GM08714 (cell line): ENCODE measurements at regions not wholly inside any gene's neighbourhood (a gene's known extent, or its start where the extent isn't known, plus 50 kb on each side); places are given as distances from the start of the nearest gene placed in this dataset.
"Not testable (repeated sequence)": the region's sequence is repeated elsewhere in the genome, so short reads cannot be mapped to it uniquely, and the experiment has no call there.

Experiments
- H3K4me3 ChIP-seq: fragments of 200-500 bp; sonication (Bioruptor generic); 2 replicates; pipeline ENCODE4 v1.5.1; 2014; ENCODE audit warnings: mild to moderate bottlenecking, low read length, inconsistent platforms
- ZNF274 ChIP-seq: IDR thresholded peaks from 2 replicates; pipeline ENCODE4 v1.6.1; 2012; ENCODE audit warnings: mild to moderate bottlenecking, low read depth, low read length

GRCh38 chr2:37746883-37747282 lies 75.4 kb upstream of the CDC42EP3 start:
- H3K4me3 ChIP-seq: no peak overlapping the region
- no peak for TF ChIP-seq ZNF274

DNA sequence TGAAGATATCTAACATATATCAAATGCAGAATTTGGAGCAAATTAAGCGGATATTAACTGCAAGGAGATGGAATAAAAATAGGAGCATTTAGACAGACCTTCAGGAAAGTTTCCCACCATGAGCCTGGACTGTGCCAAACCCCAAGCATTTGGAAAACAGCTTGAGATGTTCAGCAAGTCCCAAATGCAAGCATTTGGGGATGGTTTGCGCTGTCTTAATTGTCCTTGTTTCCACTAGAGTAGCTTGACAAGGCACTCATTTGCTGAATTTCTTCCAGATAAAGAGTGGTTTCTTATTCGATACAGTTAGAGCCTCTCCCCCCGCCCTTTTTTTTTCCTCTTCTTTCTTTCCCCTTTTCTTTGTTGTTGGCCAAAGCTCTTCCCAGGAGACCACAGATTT lies 77.1 kb upstream of the CDC42EP3 start:
- H3K4me3 ChIP-seq: no peak overlapping the region
- no peak for TF ChIP-seq ZNF274

GRCh38 chr2:37750286-37750685 lies 78.8 kb upstream of the CDC42EP3 start:
- not testable (repeated sequence) for H3K4me3 ChIP-seq

- H3K4me3 ChIP-seq: no peak overlapping the region
- no peak for TF ChIP-seq ZNF274
Measured at GRCh38 chr2:37752766-37753165, 81.3 kb upstream of the CDC42EP3 start.

GRCh38 chr2:37753758-37754157 lies 82.3 kb upstream of the CDC42EP3 start:
- no peak for TF ChIP-seq ZNF274
- H3K4me3 ChIP-seq: no peak overlapping the region

GRCh38 chr2:37755961-37756559 lies 84.6 kb upstream of the CDC42EP3 start:
- not testable (repeated sequence) for H3K4me3 ChIP-seq

GRCh38 chr2:37757456-37757855 lies 86.0 kb upstream of the CDC42EP3 start:
- not testable (repeated sequence) for H3K4me3 ChIP-seq

DNA sequence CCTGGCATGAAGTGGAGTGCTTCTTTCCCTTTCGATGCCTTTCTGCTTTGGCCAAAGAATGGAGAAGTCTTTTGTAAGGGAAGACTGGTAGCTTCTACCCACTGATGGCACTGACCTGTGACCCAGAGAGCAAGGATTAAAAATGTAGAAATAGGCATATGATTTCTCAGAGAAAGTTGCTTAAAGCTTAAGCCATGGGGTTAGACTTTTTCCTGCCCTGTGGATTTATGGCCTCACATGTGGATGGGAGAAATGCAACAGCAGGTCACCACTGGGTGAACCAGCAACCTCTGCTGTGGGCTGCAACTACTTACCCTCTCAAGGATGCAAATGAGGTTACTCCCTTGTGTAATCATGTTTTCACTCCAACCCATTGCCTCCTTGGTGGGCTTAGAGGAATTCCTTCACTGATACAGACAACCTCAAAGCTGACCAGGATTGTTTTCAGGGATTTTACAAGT lies 86.7 kb upstream of the CDC42EP3 start:
- not testable (repeated sequence) for H3K4me3 ChIP-seq

GRCh38 chr2:37759989-37760388 lies 88.5 kb upstream of the CDC42EP3 start:
- not testable (repeated sequence) for H3K4me3 ChIP-seq

- TF ChIP-seq ZNF274: no peak
Measured at GRCh38 chr2:37760471-37760870, 89.0 kb upstream of the CDC42EP3 start.

DNA sequence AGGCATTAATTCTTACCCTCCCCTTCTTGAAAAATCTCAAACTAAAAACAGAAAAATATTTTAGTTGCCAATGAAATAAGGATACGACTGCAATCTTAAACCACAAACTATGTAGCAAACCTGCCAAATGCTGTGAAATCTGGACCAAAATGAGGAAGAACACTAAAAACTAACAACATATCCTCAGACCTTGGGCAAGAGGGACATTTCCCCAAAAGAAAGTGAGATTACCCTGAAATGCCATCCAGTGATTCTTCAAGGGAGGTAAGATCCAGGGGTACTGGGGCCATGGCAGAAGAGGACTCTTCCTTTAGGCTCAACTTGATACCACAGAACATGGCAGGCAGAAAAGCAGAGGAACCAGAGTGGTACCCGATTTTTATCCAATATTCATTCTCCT lies 90.8 kb upstream of the CDC42EP3 start:
- not testable (repeated sequence) for H3K4me3 ChIP-seq

More at GRCh38 chr2:37760471-37760870, 89.0 kb upstream of the CDC42EP3 start:
- no peak overlapping the region for H3K4me3 ChIP-seq

GRCh38 chr2:37764739-37765138 lies 93.3 kb upstream of the CDC42EP3 start:
- H3K4me3 ChIP-seq: no peak overlapping the region
- no peak for TF ChIP-seq ZNF274

GRCh38 chr2:37766106-37766505 lies 94.7 kb upstream of the CDC42EP3 start:
- no peak for TF ChIP-seq ZNF274
- H3K4me3 ChIP-seq: no peak overlapping the region

- no peak for TF ChIP-seq ZNF274
- H3K4me3 ChIP-seq: no peak overlapping the region
Measured at GRCh38 chr2:37767046-37767445, 95.6 kb upstream of the CDC42EP3 start.

DNA sequence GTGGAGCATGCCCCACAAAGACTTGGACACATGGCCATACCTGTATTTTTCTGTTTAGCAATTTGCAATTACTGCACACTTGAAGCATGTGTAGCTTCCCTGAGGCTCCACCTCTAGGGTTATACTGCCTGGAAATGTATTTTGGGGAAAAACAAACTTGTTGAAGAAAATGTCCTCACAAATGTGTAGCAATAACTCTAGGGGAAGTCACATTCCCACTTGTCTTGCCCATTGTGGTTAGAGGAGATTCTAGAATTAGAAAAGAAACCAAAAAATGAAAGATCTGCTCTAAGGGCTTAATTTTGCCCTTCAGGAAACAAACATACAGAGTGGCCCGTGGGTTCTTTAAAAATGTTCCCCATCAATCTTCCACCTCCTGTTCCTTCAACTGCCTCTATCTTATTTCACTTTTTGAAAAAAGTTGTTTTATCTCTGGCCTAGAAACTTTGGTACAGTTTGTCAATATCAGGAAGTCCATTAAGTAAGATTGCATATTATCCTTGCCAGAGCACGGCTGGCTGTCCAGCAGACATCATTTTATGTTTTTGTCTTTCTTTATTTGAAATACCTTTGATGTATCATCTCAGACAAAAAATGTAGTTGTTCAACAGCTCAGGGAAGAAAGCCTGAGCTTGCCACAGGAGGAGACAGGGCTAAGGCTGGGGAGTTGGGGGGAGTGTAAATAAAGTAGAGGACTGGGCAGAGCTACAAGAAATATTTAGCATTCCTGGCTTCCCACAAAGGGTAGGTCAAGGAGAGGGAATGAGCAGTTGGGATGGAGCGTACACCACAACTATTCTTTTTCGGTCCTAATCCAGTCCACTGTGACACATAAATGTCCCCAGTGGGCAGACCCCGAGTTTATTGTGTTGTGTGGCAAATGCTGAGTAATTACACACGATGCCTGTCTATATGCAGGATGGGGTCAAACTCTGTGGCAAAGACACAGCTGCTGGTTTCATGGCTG lies 96.8 kb upstream of the CDC42EP3 start:
- no peak overlapping the region for H3K4me3 ChIP-seq
- no peak for TF ChIP-seq ZNF274

- no peak for TF ChIP-seq ZNF274
- H3K4me3 ChIP-seq: no peak overlapping the region
Measured at GRCh38 chr2:37769551-37769950, 98.1 kb upstream of the CDC42EP3 start.
